Nephron progenitor cell (in vitro differentiated cells): ENCODE measurements at regions not wholly inside any gene's neighbourhood (a gene's known extent, or its start where the extent isn't known, plus 50 kb on each side); places are given as distances from the start of the nearest gene placed in this dataset.

Experiments
- DNase-seq: peaks from one replicate; pipeline ENCODE4 v3.0.0; 2021
- H3K27ac Mint-ChIP-seq: 2 replicates; pipeline ENCODE4 v1.8.0; 2021; ENCODE audit warnings: mild to moderate bottlenecking, moderate library complexity, mixed read lengths
- H3K27me3 Mint-ChIP-seq: 2 replicates; pipeline ENCODE4 v1.8.0; 2021; ENCODE audit warnings: mild to moderate bottlenecking, low read depth, mixed read lengths; ENCODE audit not compliant: poor library complexity
- H3K36me3 Mint-ChIP-seq: 2 replicates; pipeline ENCODE4 v1.8.0; 2021; ENCODE audit warnings: low read depth, mixed read lengths
- H3K4me1 Mint-ChIP-seq: 2 replicates; pipeline ENCODE4 v1.8.0; 2021; ENCODE audit warnings: mixed read lengths
- H3K4me3 Mint-ChIP-seq: 2 replicates; pipeline ENCODE4 v1.8.0; 2021; ENCODE audit warnings: mild to moderate bottlenecking, moderate library complexity, mixed read lengths
- H3K9me3 Mint-ChIP-seq: 2 replicates; pipeline ENCODE4 v1.8.0; 2021; ENCODE audit warnings: mild to moderate bottlenecking, moderate library complexity, mixed read lengths
- CTCF ChIP-seq: fragments of 200-600 bp; sonication (generic); IDR thresholded peaks from 2 replicates; pipeline ENCODE4 v1.5.0; 2021; ENCODE audit warnings: antibody characterized with exemption

- Mint-ChIP-seq H3K36me3 (no peaks in the 10 kb centered on the region), H3K27me3 (no peaks in the 10 kb centered on the region), H3K27ac (no peak overlapping the region), H3K4me1 (no peaks in the 10 kb centered on the region), H3K9me3 (peaks cover 3% of the 10 kb centered on the region), H3K4me3 (no peak overlapping the region)
- no peak for TF ChIP-seq CTCF
- no peak for DNase-seq
These were observed 58.4 kb upstream of the HS3ST1 start for GRCh38 chr4:11487139-11487538.

DNA sequence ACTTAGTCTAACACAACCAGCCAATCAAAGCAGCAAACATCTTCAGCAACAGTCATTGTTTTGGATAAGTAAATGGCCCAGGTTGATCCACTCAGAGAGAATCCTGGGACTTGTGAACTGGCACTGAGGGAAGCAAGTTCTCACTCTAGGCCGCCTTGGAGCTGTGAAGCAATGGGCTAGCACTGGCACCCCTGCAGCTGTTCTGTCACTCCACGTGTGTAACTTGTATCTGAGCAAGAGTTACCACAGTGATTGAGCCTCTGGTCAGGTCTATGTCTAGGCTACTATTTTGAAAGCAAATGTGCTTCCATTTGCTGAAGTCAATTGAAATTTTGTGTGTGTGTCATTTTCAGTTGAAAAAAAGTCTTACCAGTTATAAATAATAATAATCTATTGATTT is 57.2 kb upstream of the HS3ST1 start:
- H3K27me3 Mint-ChIP-seq, result no peaks in the 10 kb centered on the region
- no peak overlapping the region for H3K4me3 Mint-ChIP-seq
- H3K4me1 Mint-ChIP-seq, result no peaks in the 10 kb centered on the region
- no peak overlapping the region for H3K27ac Mint-ChIP-seq
- DNase-seq, result no peak
- TF ChIP-seq CTCF, result no peak
- no peaks in the 10 kb centered on the region for H3K36me3 Mint-ChIP-seq
- H3K9me3 Mint-ChIP-seq, result no peaks in the 10 kb centered on the region

GRCh38 chr4:11484531-11484930 is 55.8 kb upstream of the HS3ST1 start:
- Mint-ChIP-seq H3K27me3 (no peaks in the 10 kb centered on the region), H3K4me1 (no peaks in the 10 kb centered on the region), H3K27ac (no peak overlapping the region), H3K4me3 (no peak overlapping the region), H3K9me3 (no peaks in the 10 kb centered on the region), H3K36me3 (no peaks in the 10 kb centered on the region)
- no peak for TF ChIP-seq CTCF
- no peak for DNase-seq

DNA sequence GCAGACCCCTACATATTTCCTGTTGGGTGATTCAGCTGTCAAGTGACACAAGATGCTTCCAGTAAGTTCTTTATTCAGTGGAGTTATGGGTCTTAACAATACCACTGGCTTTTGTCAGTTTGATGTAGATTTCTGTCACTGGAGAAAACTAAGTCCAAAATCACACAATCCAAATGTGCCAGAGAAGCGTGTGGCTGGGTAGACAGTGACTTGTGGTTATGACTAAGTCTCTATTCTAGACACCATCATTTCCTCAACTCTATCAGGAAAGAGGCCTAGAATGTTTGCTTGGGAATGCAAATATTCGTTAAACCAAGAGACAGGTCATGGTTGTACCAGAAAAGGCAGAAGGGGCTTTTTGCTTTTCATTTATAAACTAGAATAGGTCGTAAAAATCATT is 54.4 kb upstream of the HS3ST1 start:
- no peak for TF ChIP-seq CTCF
- Mint-ChIP-seq H3K4me3 (no peak overlapping the region), H3K27me3 (no peaks in the 10 kb centered on the region), H3K4me1 (no peaks in the 10 kb centered on the region), H3K9me3 (no peaks in the 10 kb centered on the region), H3K27ac (no peak overlapping the region), H3K36me3 (no peaks in the 10 kb centered on the region)
- no peak for DNase-seq

- H3K27ac Mint-ChIP-seq, result no peak overlapping the region
- no peak for TF ChIP-seq CTCF
- no peak overlapping the region for H3K4me3 Mint-ChIP-seq
- DNase-seq, result no peak
- no peaks in the 10 kb centered on the region for H3K27me3 Mint-ChIP-seq
- H3K4me1 Mint-ChIP-seq, result no peaks in the 10 kb centered on the region
- no peaks in the 10 kb centered on the region for H3K9me3 Mint-ChIP-seq
- H3K36me3 Mint-ChIP-seq, result no peaks in the 10 kb centered on the region
These were observed 52.0 kb upstream of the HS3ST1 start for GRCh38 chr4:11480683-11481082.
